ENCODE measurements at regions not wholly inside any gene's neighbourhood (a gene's known extent, or its start where the extent isn't known, plus 50 kb on each side); places are given as distances from the start of the nearest gene placed in this dataset.

DNA sequence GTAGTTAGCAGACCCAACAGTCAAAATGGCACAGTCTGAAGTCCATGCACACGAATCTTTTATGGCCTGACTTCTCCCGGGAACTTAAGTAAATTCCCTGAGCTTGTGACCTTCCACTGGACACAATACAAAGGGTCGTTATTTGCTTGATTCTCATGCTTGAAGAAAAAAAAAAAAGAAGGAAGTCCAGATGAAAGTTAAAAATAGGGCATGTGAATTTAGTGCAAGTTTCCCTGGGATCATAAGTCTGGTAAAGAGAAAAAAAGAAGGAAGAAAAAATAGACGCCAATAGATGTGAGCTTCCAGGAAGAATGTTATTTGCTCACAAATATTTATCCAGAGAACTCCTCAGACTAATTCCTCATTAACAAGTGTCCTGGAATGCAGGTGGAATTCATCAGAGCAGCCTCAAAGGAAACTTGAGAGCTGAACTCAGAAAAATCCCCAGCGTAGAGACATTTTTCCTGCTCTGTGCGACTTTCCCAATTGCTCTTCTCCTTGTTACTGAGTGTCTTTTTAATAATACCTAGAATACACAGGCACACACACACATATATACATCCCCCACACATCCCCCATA lies 616.3 kb downstream of the EBF1 start:
- Mint-ChIP-seq H3K27ac (no peak overlapping the region), H3K27me3 (peaks cover 8% of the 10 kb centered on the region), H3K36me3 (no peaks in the 10 kb centered on the region), H3K4me3 (no peak overlapping the region), H3K4me1 (no peaks in the 10 kb centered on the region), H3K9me3 (peaks cover 0 to 3% (median 0%) of the 10 kb centered on the region in 7 donors)
- no peaks in the 10 kb centered on the region for H3K36me3 ChIP-seq (ENCODE audit: control insufficient read depth, insufficient read depth, low read length)
- DNase-seq (no peak), ATAC-seq (ENCODE audit: low read depth in 2 of 2) (no peak)
- peaks cover 3% of the 10 kb centered on the region for H3K27me3 ChIP-seq (ENCODE audit: control insufficient read depth, insufficient read depth, low read length)
- H3K27ac ChIP-seq (ENCODE audit: insufficient read depth, low read length, poor library complexity, severe bottlenecking): no peak overlapping the region
- no peaks in the 10 kb centered on the region for H3K9me3 ChIP-seq (ENCODE audit: control insufficient read depth in 2 of 2, low read length in 2 of 2)
- H3K4me3 ChIP-seq (ENCODE audit: low read depth, low read length): no peak overlapping the region
- no peaks in the 10 kb centered on the region for H3K4me1 ChIP-seq (ENCODE audit: control insufficient read depth, insufficient read depth, low read length, poor library complexity, severe bottlenecking)

DNA sequence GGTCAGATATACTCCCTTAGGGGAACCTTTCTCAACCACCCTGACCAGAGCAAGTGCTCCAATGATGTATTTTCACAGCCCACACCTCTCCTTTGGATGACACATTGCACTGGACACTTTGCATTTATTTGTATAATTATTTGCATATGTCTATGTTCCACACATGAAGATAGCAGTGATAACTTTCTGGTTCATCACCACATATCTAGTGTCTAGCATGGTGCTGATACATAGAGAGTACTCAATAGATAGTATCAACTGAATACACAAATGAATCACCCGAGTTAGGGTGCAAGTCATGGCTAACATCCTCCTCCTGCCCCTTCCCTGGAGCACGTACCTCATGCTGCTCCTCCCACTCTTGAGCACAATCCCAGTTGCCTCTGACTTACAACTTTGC lies 617.6 kb downstream of the EBF1 start:
- ATAC-seq (ENCODE audit: low read depth in 2 of 2): no peak
- H3K4me1 ChIP-seq (ENCODE audit: control insufficient read depth, insufficient read depth, low read length, poor library complexity, severe bottlenecking): no peaks in the 10 kb centered on the region
- DNase-seq: no peak
- Mint-ChIP-seq H3K27ac (no peak overlapping the region), H3K27me3 (peaks cover 8% of the 10 kb centered on the region), H3K4me3 (no peak overlapping the region), H3K36me3 (no peaks in the 10 kb centered on the region), H3K9me3 (peaks cover 0 to 3% (median 0%) of the 10 kb centered on the region in 7 donors), H3K4me1 (peaks cover 0 to 2% (median 0%) of the 10 kb centered on the region in 4 donors)
- H3K27ac ChIP-seq (ENCODE audit: insufficient read depth, low read length, poor library complexity, severe bottlenecking): no peak overlapping the region
- H3K36me3 ChIP-seq (ENCODE audit: control insufficient read depth, insufficient read depth, low read length): no peaks in the 10 kb centered on the region
- H3K9me3 ChIP-seq (ENCODE audit: control insufficient read depth in 2 of 2, low read length in 2 of 2): no peaks in the 10 kb centered on the region
- H3K4me3 ChIP-seq (ENCODE audit: low read depth, low read length): no peak overlapping the region
- H3K27me3 ChIP-seq (ENCODE audit: control insufficient read depth, insufficient read depth, low read length): peaks cover 3% of the 10 kb centered on the region

DNA sequence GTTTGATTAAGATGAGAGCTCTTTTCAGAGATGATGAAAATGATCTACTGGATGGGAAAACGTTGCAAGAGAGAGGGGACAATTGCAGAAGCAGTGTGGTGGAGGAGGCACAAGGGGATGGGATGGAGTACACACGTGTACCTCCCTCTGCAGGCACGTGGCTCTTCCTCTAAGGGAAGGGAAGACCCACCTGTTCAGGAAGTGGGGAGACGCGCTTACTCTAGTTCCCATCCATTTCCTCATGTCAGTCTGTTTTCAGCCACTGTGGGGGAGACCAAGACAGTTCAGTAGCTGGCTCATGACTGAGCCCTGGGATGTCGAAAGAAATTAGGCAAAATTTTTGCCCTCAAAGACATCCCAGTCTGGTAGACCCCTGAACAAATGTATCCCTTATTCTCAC lies 619.2 kb upstream of the CLINT1 start:
- Histone ChIP-seq H3K9me3 (ENCODE audit: control insufficient read depth in 2 of 2, low read length in 2 of 2) (no peaks in the 10 kb centered on the region), H3K27me3 (ENCODE audit: control insufficient read depth, insufficient read depth, low read length) (no peaks in the 10 kb centered on the region), H3K27ac (ENCODE audit: insufficient read depth, low read length, poor library complexity, severe bottlenecking) (no peak overlapping the region), H3K4me3 (ENCODE audit: low read depth, low read length) (no peak overlapping the region), H3K4me1 (ENCODE audit: control insufficient read depth, insufficient read depth, low read length, poor library complexity, severe bottlenecking) (no peaks in the 10 kb centered on the region), H3K36me3 (ENCODE audit: control insufficient read depth, insufficient read depth, low read length) (no peaks in the 10 kb centered on the region)
- no peak for ATAC-seq (ENCODE audit: low read depth in 2 of 2)
- H3K36me3 Mint-ChIP-seq: no peaks in the 10 kb centered on the region
- peaks cover 0 to 2% (median 0%) of the 10 kb centered on the region in 4 donors for H3K4me1 Mint-ChIP-seq
- no peak for DNase-seq
- no peak overlapping the region for H3K27ac Mint-ChIP-seq
- peaks cover 0 to 6% (median 0%) of the 10 kb centered on the region in 7 donors for H3K9me3 Mint-ChIP-seq
- H3K27me3 Mint-ChIP-seq: peaks cover 4% of the 10 kb centered on the region
- no peak overlapping the region for H3K4me3 Mint-ChIP-seq

DNA sequence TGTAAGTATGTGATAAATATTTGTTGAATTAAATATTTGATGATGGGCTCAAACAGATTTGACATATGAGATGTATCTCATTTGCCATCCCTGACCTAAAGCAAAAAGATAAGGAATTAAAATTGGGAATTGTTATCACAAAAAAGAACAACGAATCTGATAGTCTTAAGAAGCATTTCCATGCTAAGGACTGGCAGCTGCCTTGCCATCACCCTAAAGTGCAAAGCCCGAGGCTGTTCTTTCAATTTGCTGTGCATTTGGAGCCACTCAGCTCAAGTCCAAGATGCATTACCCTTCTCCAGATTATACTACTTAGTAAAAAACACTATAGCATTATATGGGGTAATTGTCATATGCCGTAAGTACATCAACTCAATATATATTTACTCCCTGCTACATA lies 618.3 kb upstream of the CLINT1 start:
- H3K36me3 ChIP-seq (ENCODE audit: control insufficient read depth, insufficient read depth, low read length): no peaks in the 10 kb centered on the region

DNA sequence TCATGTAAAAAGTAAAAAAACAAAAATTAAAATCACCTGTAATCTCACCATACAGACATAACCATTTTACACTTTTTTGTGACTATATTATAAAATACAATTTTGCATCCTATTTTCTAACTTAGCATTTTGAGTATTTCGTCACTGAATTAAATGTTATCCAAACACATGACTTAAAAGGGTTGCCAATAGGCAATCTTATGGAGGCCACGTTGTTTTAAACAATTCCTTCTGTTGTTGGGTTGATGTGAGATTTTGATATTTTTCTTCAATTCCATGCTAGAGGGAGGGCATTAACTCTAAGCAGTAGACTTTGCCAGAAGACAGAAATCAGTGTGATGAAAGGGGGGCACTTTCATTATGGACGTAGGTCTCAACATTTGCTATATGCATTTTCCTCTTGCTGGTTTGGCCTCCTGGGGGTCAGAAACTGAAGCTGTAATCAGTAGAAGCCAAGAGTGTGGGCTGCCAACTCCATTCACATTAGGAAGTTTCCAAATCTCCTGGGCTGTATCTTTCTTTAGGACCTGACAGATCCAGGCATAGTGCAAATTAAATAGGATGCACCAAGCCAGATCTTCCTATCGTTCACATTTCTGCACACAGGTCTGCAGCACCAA lies 614.2 kb upstream of the CLINT1 start:
- Mint-ChIP-seq H3K36me3 (no peaks in the 10 kb centered on the region), H3K4me3 (no peak overlapping the region), H3K27me3 (no peaks in the 10 kb centered on the region), H3K9me3 (peaks cover 0 to 4% (median 0%) of the 10 kb centered on the region in 7 donors), H3K27ac (no peak overlapping the region), H3K4me1 (peaks cover 0 to 2% (median 0%) of the 10 kb centered on the region in 4 donors)
- Histone ChIP-seq H3K9me3 (ENCODE audit: control insufficient read depth in 2 of 2, low read length in 2 of 2) (no peaks in the 10 kb centered on the region), H3K4me3 (ENCODE audit: low read depth, low read length) (no peak overlapping the region), H3K36me3 (ENCODE audit: control insufficient read depth, insufficient read depth, low read length) (no peaks in the 10 kb centered on the region), H3K4me1 (ENCODE audit: control insufficient read depth, insufficient read depth, low read length, poor library complexity, severe bottlenecking) (no peaks in the 10 kb centered on the region), H3K27me3 (ENCODE audit: control insufficient read depth, insufficient read depth, low read length) (no peaks in the 10 kb centered on the region), H3K27ac (ENCODE audit: insufficient read depth, low read length, poor library complexity, severe bottlenecking) (no peak overlapping the region)
- DNase-seq (no peak), ATAC-seq (ENCODE audit: low read depth in 2 of 2) (no peak)

More for the DNA sequence above, 618.3 kb upstream of the CLINT1 start:
- H3K27ac ChIP-seq (ENCODE audit: insufficient read depth, low read length, poor library complexity, severe bottlenecking): no peak overlapping the region
- Mint-ChIP-seq H3K27me3 (peaks cover 1% of the 10 kb centered on the region), H3K4me3 (no peak overlapping the region), H3K4me1 (peaks cover 0 to 2% (median 0%) of the 10 kb centered on the region in 4 donors), H3K36me3 (no peaks in the 10 kb centered on the region), H3K27ac (no peak overlapping the region), H3K9me3 (peaks cover 0 to 6% (median 0%) of the 10 kb centered on the region in 7 donors)
- no peaks in the 10 kb centered on the region for H3K9me3 ChIP-seq (ENCODE audit: control insufficient read depth in 2 of 2, low read length in 2 of 2)
- DNase-seq: no peak
- H3K27me3 ChIP-seq (ENCODE audit: control insufficient read depth, insufficient read depth, low read length): no peaks in the 10 kb centered on the region
- H3K4me1 ChIP-seq (ENCODE audit: control insufficient read depth, insufficient read depth, low read length, poor library complexity, severe bottlenecking): no peaks in the 10 kb centered on the region
- no peak for ATAC-seq (ENCODE audit: low read depth in 2 of 2)
- no peak overlapping the region for H3K4me3 ChIP-seq (ENCODE audit: low read depth, low read length)

DNA sequence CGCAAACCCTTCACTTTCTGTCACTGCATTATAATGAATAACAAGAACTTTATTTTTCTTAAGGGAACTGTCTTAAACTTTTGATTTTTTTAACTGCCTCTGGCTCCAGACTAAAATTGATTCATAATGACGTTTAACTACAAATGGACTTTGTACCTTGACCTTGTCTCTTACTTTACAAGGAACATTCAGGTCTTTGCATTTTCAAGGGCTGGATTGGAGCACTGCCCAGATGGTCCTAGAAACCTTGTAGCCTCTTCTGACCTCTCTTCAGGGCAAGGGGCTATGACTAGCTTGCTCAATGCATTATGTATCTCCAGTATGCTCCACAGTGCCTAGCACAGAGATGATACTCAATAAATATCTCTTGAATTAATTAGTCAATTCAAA lies 612.6 kb upstream of the CLINT1 start:
- Mint-ChIP-seq H3K27ac (no peak overlapping the region), H3K27me3 (no peaks in the 10 kb centered on the region), H3K9me3 (peaks cover 0 to 6% (median 0%) of the 10 kb centered on the region in 7 donors), H3K36me3 (no peaks in the 10 kb centered on the region), H3K4me3 (no peak overlapping the region), H3K4me1 (no peaks in the 10 kb centered on the region)
- Histone ChIP-seq H3K27ac (ENCODE audit: insufficient read depth, low read length, poor library complexity, severe bottlenecking) (no peak overlapping the region), H3K9me3 (ENCODE audit: control insufficient read depth in 2 of 2, low read length in 2 of 2) (no peaks in the 10 kb centered on the region), H3K27me3 (ENCODE audit: control insufficient read depth, insufficient read depth, low read length) (no peaks in the 10 kb centered on the region), H3K36me3 (ENCODE audit: control insufficient read depth, insufficient read depth, low read length) (no peaks in the 10 kb centered on the region), H3K4me3 (ENCODE audit: low read depth, low read length) (no peak overlapping the region), H3K4me1 (ENCODE audit: control insufficient read depth, insufficient read depth, low read length, poor library complexity, severe bottlenecking) (no peaks in the 10 kb centered on the region)
- no peak for DNase-seq
- no peak for ATAC-seq (ENCODE audit: low read depth in 2 of 2)

DNA sequence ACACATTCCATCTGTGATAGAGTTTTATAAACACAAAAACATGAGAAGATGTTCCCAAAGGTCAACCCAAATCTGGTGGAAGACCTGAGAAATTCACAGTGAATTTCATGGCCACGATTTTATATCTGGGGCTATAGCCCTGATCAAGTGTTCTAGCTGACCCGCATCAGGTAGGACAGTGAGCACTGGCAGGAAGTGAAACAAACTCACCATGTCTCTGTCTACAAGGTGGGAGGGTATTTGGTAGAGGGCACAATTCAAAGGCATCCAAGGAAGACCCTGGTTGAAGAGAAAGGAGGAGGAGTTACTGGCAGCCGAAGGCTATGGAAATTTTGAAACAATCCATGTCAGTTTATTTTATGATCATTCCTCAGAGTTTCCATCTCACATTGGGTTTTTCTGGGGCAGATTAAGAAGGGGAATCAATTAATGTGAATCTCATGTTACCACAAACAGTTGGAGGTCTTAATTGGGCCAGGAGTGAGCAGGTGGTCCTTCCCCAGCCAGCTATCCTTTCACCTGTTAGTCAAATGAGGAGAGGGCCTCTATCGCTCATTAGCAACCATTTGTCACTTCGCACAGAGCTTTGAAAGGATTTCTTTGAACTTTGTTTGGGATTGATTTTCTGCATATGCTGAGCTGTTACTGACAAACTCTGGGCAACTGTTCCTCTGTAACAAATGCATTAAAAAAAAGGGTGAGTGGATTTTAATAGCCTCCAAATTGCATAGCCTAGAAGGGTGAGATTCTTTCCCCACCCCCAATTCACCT lies 612.0 kb upstream of the CLINT1 start:
- no peaks in the 10 kb centered on the region for H3K27me3 Mint-ChIP-seq
- no peak overlapping the region for H3K4me3 Mint-ChIP-seq
- ATAC-seq (ENCODE audit: low read depth in 2 of 2) (no peak), DNase-seq (no peak)
- Histone ChIP-seq H3K4me1 (ENCODE audit: control insufficient read depth, insufficient read depth, low read length, poor library complexity, severe bottlenecking) (no peaks in the 10 kb centered on the region), H3K36me3 (ENCODE audit: control insufficient read depth, insufficient read depth, low read length) (no peaks in the 10 kb centered on the region), H3K4me3 (ENCODE audit: low read depth, low read length) (no peak overlapping the region), H3K27me3 (ENCODE audit: control insufficient read depth, insufficient read depth, low read length) (no peaks in the 10 kb centered on the region), H3K9me3 (ENCODE audit: control insufficient read depth in 2 of 2, low read length in 2 of 2) (no peaks in the 10 kb centered on the region), H3K27ac (ENCODE audit: insufficient read depth, low read length, poor library complexity, severe bottlenecking) (no peak overlapping the region)
- no peaks in the 10 kb centered on the region for H3K36me3 Mint-ChIP-seq
- no peaks in the 10 kb centered on the region for H3K4me1 Mint-ChIP-seq
- peaks cover 0 to 6% (median 0%) of the 10 kb centered on the region in 7 donors for H3K9me3 Mint-ChIP-seq
- H3K27ac Mint-ChIP-seq: no peak overlapping the region

Data from CD4-positive, CD25-positive, alpha-beta regulatory T cell (primary cell).